GM12801 (cell line): ENCODE measurements at regions not wholly inside any gene's neighbourhood (a gene's known extent, or its start where the extent isn't known, plus 50 kb on each side); places are given as distances from the start of the nearest gene placed in this dataset.

Experiments used
- CTCF ChIP-seq: IDR thresholded peaks from one replicate; pipeline ENCODE4 v1.5.1; 2011; ENCODE audit warnings: control low read depth; ENCODE audit not compliant: insufficient read length; ENCODE audit errors: extremely low read depth

- TF ChIP-seq CTCF: no peak
Measured at GRCh38 chr1:4877426-4877825, 223.0 kb downstream of the AJAP1 start.

GRCh38 chr1:4871373-4871772, 217.0 kb downstream of the AJAP1 start:
- TF ChIP-seq CTCF: no peak

- TF ChIP-seq CTCF: no peak
Measured at GRCh38 chr1:4868521-4868920, 214.1 kb downstream of the AJAP1 start.

- no peak for TF ChIP-seq CTCF
Measured at GRCh38 chr1:4856396-4856795, 202.0 kb downstream of the AJAP1 start.

GRCh38 chr1:4854367-4854766, 200.0 kb downstream of the AJAP1 start:
- no peak for TF ChIP-seq CTCF

GRCh38 chr1:4853904-4854303, 199.5 kb downstream of the AJAP1 start:
- TF ChIP-seq CTCF: no peak

GRCh38 chr1:4851385-4852065, 197.1 kb downstream of the AJAP1 start:
- no peak for TF ChIP-seq CTCF
